ENCODE measurements at regions not wholly inside any gene's neighbourhood (a gene's known extent, or its start where the extent isn't known, plus 50 kb on each side); places are given as distances from the start of the nearest gene placed in this dataset.
"Not testable (repeated sequence)": the region's sequence is repeated elsewhere in the genome, so short reads cannot be mapped to it uniquely, and the experiment has no call there.

GRCh38 chr11:21988477-21988876 lies 204.4 kb upstream of the ANO5 start:
- no peaks in the 10 kb centered on the region for H3K27me3 ChIP-seq (ENCODE audit: control insufficient read depth, insufficient read depth, low read length)
- intact Hi-C loops (cut with DNase I): no loop called here
- no peak for FAIRE-seq
- no peak overlapping the region for H3K9ac ChIP-seq (ENCODE audit: low read length in 3 of 3)
- H3K9me3 ChIP-seq (ENCODE audit: control insufficient read depth in 2 of 3, insufficient read depth in 1 of 3, low read length in 3 of 3): no peaks in the 10 kb centered on the region
- H3K27ac ChIP-seq (ENCODE audit: low read depth in 2 of 2, low read length in 2 of 2): no peak overlapping the region
- H3K36me3 ChIP-seq (ENCODE audit: control insufficient read depth in 2 of 3, insufficient read depth in 3 of 3, low read length in 3 of 3): no peaks in the 10 kb centered on the region
- H3K4me3 ChIP-seq (ENCODE audit: low read length in 3 of 3): no peak overlapping the region
- no peak for TF ChIP-seq CTCF (IDR thresholded peaks at IDR 0.05; ENCODE audit: borderline replicate concordance, extremely low read depth, insufficient read depth)
- no peak for DNase-seq
- no peaks in the 10 kb centered on the region for H3K4me1 ChIP-seq (ENCODE audit: control insufficient read depth in 2 of 3, insufficient read depth in 2 of 3, low read depth in 1 of 3, low read length in 3 of 3)

- intact Hi-C loops (cut with DNase I); H3K36me3 ChIP-seq (ENCODE audit: control insufficient read depth in 2 of 3, insufficient read depth in 3 of 3, low read length in 3 of 3); H3K27ac ChIP-seq (ENCODE audit: low read depth in 2 of 2, low read length in 2 of 2); H3K9me3 ChIP-seq (ENCODE audit: control insufficient read depth in 2 of 3, insufficient read depth in 1 of 3, low read length in 3 of 3); H3K4me3 ChIP-seq (ENCODE audit: low read length in 3 of 3); H3K9ac ChIP-seq (ENCODE audit: low read length in 3 of 3); FAIRE-seq; DNase-seq; H3K27me3 ChIP-seq (ENCODE audit: control insufficient read depth, insufficient read depth, low read length); H3K4me1 ChIP-seq (ENCODE audit: control insufficient read depth in 2 of 3, insufficient read depth in 2 of 3, low read depth in 1 of 3, low read length in 3 of 3): not testable (repeated sequence)
Observed at GRCh38 chr11:22001803-22002202, 191.1 kb upstream of the ANO5 start.

- Histone ChIP-seq H3K36me3 (ENCODE audit: control insufficient read depth in 2 of 3, insufficient read depth in 3 of 3, low read length in 3 of 3) (no peaks in the 10 kb centered on the region), H3K4me1 (ENCODE audit: control insufficient read depth in 2 of 3, insufficient read depth in 2 of 3, low read depth in 1 of 3, low read length in 3 of 3) (no peaks in the 10 kb centered on the region), H3K9me3 (ENCODE audit: control insufficient read depth in 2 of 3, insufficient read depth in 1 of 3, low read length in 3 of 3) (no peaks in the 10 kb centered on the region), H3K27me3 (ENCODE audit: control insufficient read depth, insufficient read depth, low read length) (no peaks in the 10 kb centered on the region), H3K27ac (ENCODE audit: low read depth in 2 of 2, low read length in 2 of 2) (no peak overlapping the region), H3K4me3 (ENCODE audit: low read length in 3 of 3) (no peak overlapping the region), H3K9ac (ENCODE audit: low read length in 3 of 3) (no peak overlapping the region)
- intact Hi-C loops (cut with DNase I): no loop called here
- no peak for TF ChIP-seq CTCF (IDR thresholded peaks at IDR 0.05; ENCODE audit: borderline replicate concordance, extremely low read depth, insufficient read depth)
- FAIRE-seq: no peak
- DNase-seq: no peak
Observed at GRCh38 chr11:22006901-22007300, 186.0 kb upstream of the ANO5 start.

- Histone ChIP-seq H3K4me1 (ENCODE audit: control insufficient read depth in 2 of 3, insufficient read depth in 2 of 3, low read depth in 1 of 3, low read length in 3 of 3) (no peaks in the 10 kb centered on the region), H3K36me3 (ENCODE audit: control insufficient read depth in 2 of 3, insufficient read depth in 3 of 3, low read length in 3 of 3) (no peaks in the 10 kb centered on the region), H3K9me3 (ENCODE audit: control insufficient read depth in 2 of 3, insufficient read depth in 1 of 3, low read length in 3 of 3) (peaks cover 0 to 3% (median 0%) of the 10 kb centered on the region in 3 donors), H3K9ac (ENCODE audit: low read length in 3 of 3) (no peak overlapping the region), H3K4me3 (ENCODE audit: low read length in 3 of 3) (no peak overlapping the region), H3K27ac (ENCODE audit: low read depth in 2 of 2, low read length in 2 of 2) (no peak overlapping the region), H3K27me3 (ENCODE audit: control insufficient read depth, insufficient read depth, low read length) (no peaks in the 10 kb centered on the region)
- DNase-seq (no peak), FAIRE-seq (no peak)
- TF ChIP-seq CTCF (IDR thresholded peaks at IDR 0.05; ENCODE audit: borderline replicate concordance, extremely low read depth, insufficient read depth): no peak
- intact Hi-C loops (cut with DNase I): no loop called here
Observed at GRCh38 chr11:22031791-22032190, 161.1 kb upstream of the ANO5 start.
